ENCODE measurements at regions not wholly inside any gene's neighbourhood (a gene's known extent, or its start where the extent isn't known, plus 50 kb on each side); places are given as distances from the start of the nearest gene placed in this dataset.

- RAD21 ChIA-PET (ENCODE audit: low non-redundant PET in 1 of 2, low total read pairs in 2 of 2, uncharacterized antibody in 2 of 2, unreplicated experiment in 2 of 2) = no interaction called here
- CTCF ChIA-PET = no interaction called here
- TF ChIP-seq ZBTB33 (IDR thresholded peaks at IDR 0.05; ENCODE audit: extremely low read depth, insufficient replicate concordance, low read length) (no peak), ATF3 (IDR thresholded peaks at IDR 0.05) (no peak), JUND (IDR thresholded peaks at IDR 0.05) (no peak), EZH2 (IDR thresholded peaks at IDR 0.05) (no peak), CTCF (IDR thresholded peaks at IDR 0.05 in 2 of 3, conservative IDR thresholded peaks at IDR 0.05 in 1 of 3; ENCODE audit: borderline replicate concordance in 1 of 3, insufficient read depth in 1 of 3, low read depth in 2 of 3, low read length in 2 of 3) (no peak), ZFX (IDR thresholded peaks at IDR 0.05) (no peak), POLR2A (IDR thresholded peaks at IDR 0.05; ENCODE audit: borderline replicate concordance, extremely low read depth, insufficient read depth, insufficient read length) (no peak), SRF (IDR thresholded peaks at IDR 0.05; ENCODE audit: low read depth) (no peak), CBX3 (IDR thresholded peaks at IDR 0.05; ENCODE audit: low read depth) (no peak), CEBPB (IDR thresholded peaks at IDR 0.05; ENCODE audit: low read depth) (no peak), ELF1 (IDR thresholded peaks at IDR 0.05; ENCODE audit: borderline replicate concordance, low read depth) (no peak), SIN3A (IDR thresholded peaks at IDR 0.05; ENCODE audit: low read depth) (no peak), TCF7L2 (IDR thresholded peaks at IDR 0.05; ENCODE audit: borderline replicate concordance, extremely low read depth, insufficient read depth, insufficient read length) (no peak)
- intact Hi-C loops (cut with micrococcal nuclease) = no loop called here
- POLR2A ChIA-PET = no interaction called here
- Histone ChIP-seq H3K9ac (ENCODE audit: low read length) (no peak overlapping the region), H3K4me3 (replicated peaks in 1 of 2; ENCODE audit: low read depth in 1 of 2, low read length in 2 of 2) (no peak overlapping the region), H2AFZ (ENCODE audit: low read depth, low read length, poor library complexity, severe bottlenecking) (no peak overlapping the region), H3K27ac (ENCODE audit: low read depth, low read length) (no peak overlapping the region), H3K9me2 (ENCODE audit: insufficient read depth) (no peaks in the 10 kb centered on the region), H3K4me1 (ENCODE audit: control insufficient read depth in 1 of 2, insufficient read depth in 2 of 2, low read length in 2 of 2) (no peaks in the 10 kb centered on the region), H3K9me3 (ENCODE audit: control insufficient read depth in 1 of 2, insufficient read depth in 1 of 2, low read depth in 1 of 2, low read length in 2 of 2) (no peaks in the 10 kb centered on the region), H3K79me2 (ENCODE audit: insufficient read depth, low read length) (no peaks in the 10 kb centered on the region), H4K20me1 (ENCODE audit: insufficient read depth) (no peaks in the 10 kb centered on the region), H3K27me3 (ENCODE audit: insufficient read depth, low read length) (no peaks in the 10 kb centered on the region), H3K36me3 (ENCODE audit: control insufficient read depth in 1 of 2, insufficient read depth in 2 of 2, low read length in 2 of 2) (no peaks in the 10 kb centered on the region), H3K4me2 (ENCODE audit: low read length) (no peak overlapping the region)
- BruUV-seq (replicated peaks) = no TSS peak
- DNase-seq (ENCODE audit: low read depth, low spot score) = no peak
- no peak for ATAC-seq
Observed at GRCh38 chr10:44201656-44202055, 183.2 kb downstream of the CXCL12 start.

Measured in HCT116 (cell line).